OCI-LY1 (cell line): ENCODE measurements at regions not wholly inside any gene's neighbourhood (a gene's known extent, or its start where the extent isn't known, plus 50 kb on each side); places are given as distances from the start of the nearest gene placed in this dataset.

Experiments used
- H2AFZ ChIP-seq: fragments of 200-600 bp; sonication (generic), shearing (Covaris generic); 2 replicates; pipeline ENCODE4 v1.6.0; 2014; ENCODE audit warnings: antibody characterized with exemption, mild to moderate bottlenecking, low read length
- H3F3A ChIP-seq: fragments of 200-600 bp; sonication (generic), shearing (Covaris generic); 2 replicates; pipeline ENCODE4 v1.6.0; 2014; ENCODE audit warnings: mild to moderate bottlenecking, antibody characterized with exemption, low read length, moderate library complexity; ENCODE audit not compliant: insufficient read depth
- H3K27ac ChIP-seq: fragments of 200-600 bp; sonication (generic); 2 replicates; pipeline ENCODE4 v1.5.1; 2014; ENCODE audit warnings: low read length, mixed run types, mild to moderate bottlenecking, low read depth; ENCODE audit not compliant: poor library complexity, severe bottlenecking
- H3K27me3 ChIP-seq: fragments of 200-600 bp; sonication (generic); 2 replicates; pipeline ENCODE4 v1.6.0; 2014; ENCODE audit warnings: antibody characterized with exemption, mild to moderate bottlenecking, low read length, moderate library complexity; ENCODE audit not compliant: insufficient read depth
- H3K36me3 ChIP-seq: fragments of 200-600 bp; sonication (generic); 2 replicates; pipeline ENCODE4 v1.6.1; 2014; ENCODE audit warnings: mild to moderate bottlenecking, antibody characterized with exemption, low read length, moderate library complexity, mixed read lengths; ENCODE audit not compliant: insufficient read depth
- H3K4me1 ChIP-seq: fragments of 200-600 bp; sonication (generic); 2 replicates; pipeline ENCODE4 v1.5.1; 2014; ENCODE audit warnings: mild to moderate bottlenecking, low read length, moderate library complexity; ENCODE audit not compliant: insufficient read depth, severe bottlenecking
- H3K4me2 ChIP-seq: fragments of 200-600 bp; sonication (generic), shearing (Covaris generic); 2 replicates; pipeline ENCODE4 v1.6.1; 2014; ENCODE audit warnings: low read length
- H3K4me3 ChIP-seq: fragments of 200-600 bp; sonication (generic); 2 replicates; pipeline ENCODE4 v1.5.1; 2014; ENCODE audit warnings: low read length, low read depth, mild to moderate bottlenecking, mixed read lengths; ENCODE audit not compliant: poor library complexity, severe bottlenecking
- H3K79me2 ChIP-seq: fragments of 200-600 bp; shearing (Covaris generic); 2 replicates; pipeline ENCODE4 v1.6.1; 2016; ENCODE audit warnings: mixed run types, low read length, mixed read lengths; ENCODE audit not compliant: insufficient read depth
- H3K9ac ChIP-seq: fragments of 200-600 bp; sonication (generic), shearing (Covaris generic); 2 replicates; pipeline ENCODE4 v1.6.1; 2014; ENCODE audit warnings: mild to moderate bottlenecking, low read length, mixed read lengths
- H3K9me2 ChIP-seq: fragments of 200-600 bp; sonication (generic), shearing (Covaris generic); 2 replicates; pipeline ENCODE4 v1.6.1; 2014; ENCODE audit warnings: low read depth, mild to moderate bottlenecking, low read length, mixed read lengths
- H3K9me3 ChIP-seq: fragments of 200-600 bp; shearing (Covaris generic); 2 replicates; pipeline ENCODE4 v1.6.1; 2014; ENCODE audit warnings: low read length, mixed read lengths
- H4K20me1 ChIP-seq: fragments of 200-600 bp; sonication (generic), shearing (Covaris generic); 2 replicates; pipeline ENCODE4 v1.6.0; 2016; ENCODE audit warnings: mild to moderate bottlenecking, low read length; ENCODE audit not compliant: insufficient read depth
- EZH2 ChIP-seq: fragments of 200-600 bp; sonication (generic), shearing (Covaris generic); IDR thresholded peaks from 2 replicates; pipeline ENCODE4 v1.8.0; 2017; ENCODE audit warnings: borderline replicate concordance, mixed run types, mild to moderate bottlenecking, antibody characterized with exemption, low read length, moderate library complexity, mixed read lengths
- TF ChIP-seq, protein P1 (sequence below): fragments of 200-600 bp; sonication (generic), shearing (Covaris generic); IDR thresholded peaks from 2 replicates; pipeline ENCODE4 v1.5.1; 2017; ENCODE audit warnings: mild to moderate bottlenecking, antibody characterized with exemption, low read length, moderate library complexity, mixed read lengths

DNA sequence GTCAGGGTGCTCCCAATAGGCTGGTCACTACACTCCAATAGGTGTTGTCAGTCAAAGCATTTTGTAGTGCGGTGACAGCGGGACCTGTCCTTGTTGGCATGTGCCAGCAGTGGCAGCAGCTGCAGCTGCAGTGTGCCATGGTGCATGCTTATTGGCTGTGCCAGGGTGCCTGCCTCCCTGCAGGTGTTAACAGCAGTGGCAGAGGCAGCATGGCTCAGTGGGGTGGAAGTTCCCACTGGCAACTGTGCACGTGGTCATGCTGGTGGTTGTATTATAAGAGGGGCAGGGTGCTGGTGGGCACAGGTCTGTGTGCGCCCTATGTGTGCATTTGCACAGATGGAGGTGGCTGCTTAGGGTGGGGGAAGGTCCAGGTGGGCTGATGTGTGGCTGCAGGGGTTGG lies 133.7 kb upstream of the EDIL3 start:
- Histone ChIP-seq H3K4me3 (no peak overlapping the region), H3K4me2 (no peak overlapping the region), H3K4me1 (no peaks in the 10 kb centered on the region), H3K27ac (no peak overlapping the region), H3K9ac (no peak overlapping the region), H3F3A (no peaks in the 10 kb centered on the region), H2AFZ (no peak overlapping the region), H3K79me2 (no peaks in the 10 kb centered on the region), H3K36me3 (no peaks in the 10 kb centered on the region), H3K27me3 (no peaks in the 10 kb centered on the region), H4K20me1 (no peaks in the 10 kb centered on the region), H3K9me3 (no peaks in the 10 kb centered on the region), H3K9me2 (no peaks in the 10 kb centered on the region)
- TF ChIP-seq, protein P1, sequence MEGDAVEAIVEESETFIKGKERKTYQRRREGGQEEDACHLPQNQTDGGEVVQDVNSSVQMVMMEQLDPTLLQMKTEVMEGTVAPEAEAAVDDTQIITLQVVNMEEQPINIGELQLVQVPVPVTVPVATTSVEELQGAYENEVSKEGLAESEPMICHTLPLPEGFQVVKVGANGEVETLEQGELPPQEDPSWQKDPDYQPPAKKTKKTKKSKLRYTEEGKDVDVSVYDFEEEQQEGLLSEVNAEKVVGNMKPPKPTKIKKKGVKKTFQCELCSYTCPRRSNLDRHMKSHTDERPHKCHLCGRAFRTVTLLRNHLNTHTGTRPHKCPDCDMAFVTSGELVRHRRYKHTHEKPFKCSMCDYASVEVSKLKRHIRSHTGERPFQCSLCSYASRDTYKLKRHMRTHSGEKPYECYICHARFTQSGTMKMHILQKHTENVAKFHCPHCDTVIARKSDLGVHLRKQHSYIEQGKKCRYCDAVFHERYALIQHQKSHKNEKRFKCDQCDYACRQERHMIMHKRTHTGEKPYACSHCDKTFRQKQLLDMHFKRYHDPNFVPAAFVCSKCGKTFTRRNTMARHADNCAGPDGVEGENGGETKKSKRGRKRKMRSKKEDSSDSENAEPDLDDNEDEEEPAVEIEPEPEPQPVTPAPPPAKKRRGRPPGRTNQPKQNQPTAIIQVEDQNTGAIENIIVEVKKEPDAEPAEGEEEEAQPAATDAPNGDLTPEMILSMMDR: no peak
- TF ChIP-seq EZH2: no peak

DNA sequence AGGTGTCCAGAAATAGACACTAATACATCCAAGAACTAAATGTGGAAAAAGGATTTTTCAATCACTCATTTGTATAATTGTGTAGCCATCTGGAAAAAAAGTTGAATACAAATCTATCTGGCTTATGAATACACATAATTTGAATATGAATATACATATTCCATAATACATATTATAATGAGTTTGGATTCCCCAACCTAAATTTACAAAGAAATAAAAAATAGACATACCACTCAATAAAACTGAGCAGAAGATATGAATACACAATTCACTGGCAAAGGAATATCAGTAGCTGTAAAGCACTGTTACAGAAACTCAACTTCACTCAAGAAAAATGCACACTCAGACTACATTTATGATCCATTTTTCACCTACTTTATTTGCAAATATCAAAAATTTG lies 121.9 kb upstream of the EDIL3 start:
- Histone ChIP-seq H3K36me3 (no peaks in the 10 kb centered on the region), H4K20me1 (no peaks in the 10 kb centered on the region), H2AFZ (no peak overlapping the region), H3K27ac (no peak overlapping the region), H3K4me1 (no peaks in the 10 kb centered on the region), H3K9me2 (no peaks in the 10 kb centered on the region), H3K79me2 (no peaks in the 10 kb centered on the region), H3F3A (no peaks in the 10 kb centered on the region), H3K27me3 (no peaks in the 10 kb centered on the region), H3K9ac (no peak overlapping the region), H3K9me3 (no peaks in the 10 kb centered on the region), H3K4me2 (no peak overlapping the region), H3K4me3 (no peak overlapping the region)
- TF ChIP-seq, protein P1: no peak
- TF ChIP-seq EZH2: no peak

DNA sequence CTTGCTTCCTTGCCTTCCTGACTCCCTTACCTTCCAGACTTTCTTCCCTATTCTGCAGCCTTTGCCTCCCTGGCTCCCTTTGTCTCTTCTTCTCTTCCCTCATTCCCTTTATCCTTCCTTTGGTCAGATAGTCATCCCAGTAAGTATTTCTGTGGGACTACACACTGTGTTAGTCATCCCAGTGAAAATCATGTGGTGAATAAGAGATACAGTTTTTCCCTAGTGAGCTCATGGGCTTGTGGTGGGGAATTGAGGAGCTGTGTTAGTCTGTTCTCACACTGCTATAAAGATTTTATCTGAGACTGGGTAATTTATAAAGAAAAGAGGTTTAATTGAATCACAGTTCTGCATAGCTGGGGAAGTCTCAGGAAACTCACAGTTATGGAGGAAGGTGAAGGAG lies 109.8 kb upstream of the EDIL3 start:
- no peak overlapping the region for H3K4me2 ChIP-seq
- no peaks in the 10 kb centered on the region for H3K36me3 ChIP-seq
- no peaks in the 10 kb centered on the region for H3K79me2 ChIP-seq
- no peaks in the 10 kb centered on the region for H3K9me2 ChIP-seq
- H2AFZ ChIP-seq: no peak overlapping the region
- no peak overlapping the region for H3K27ac ChIP-seq
- TF ChIP-seq, protein P1: no peak
- TF ChIP-seq EZH2: no peak
- H3K9me3 ChIP-seq: no peaks in the 10 kb centered on the region
- H3K27me3 ChIP-seq: no peaks in the 10 kb centered on the region
- no peaks in the 10 kb centered on the region for H3K4me1 ChIP-seq
- H3K4me3 ChIP-seq: no peak overlapping the region
- no peak overlapping the region for H3K9ac ChIP-seq
- H4K20me1 ChIP-seq: no peaks in the 10 kb centered on the region
- H3F3A ChIP-seq: no peaks in the 10 kb centered on the region
